B cell (primary cell): ENCODE measurements at regions not wholly inside any gene's neighbourhood (a gene's known extent, or its start where the extent isn't known, plus 50 kb on each side); places are given as distances from the start of the nearest gene placed in this dataset.

ENCODE experiments used
- ATAC-seq: fragments of 200-7000 bp; cut with Tn5 transposase; one replicate; pipeline ENCODE4 v1.10.0; 2021; ENCODE audit warnings: low read depth, mild to moderate bottlenecking, moderate number of reproducible peaks, moderate library complexity
- CTCF ChIA-PET: fragments of 350-600 bp; sonication (Branson Sonifier 250); formaldehyde crosslinking; loops from one replicate; lab custom pipeline; 2021; ENCODE audit warnings: antibody characterized with exemption, inconsistent platforms; lab: Charles Lee
- POLR2A ChIA-PET: fragments of 350-600 bp; sonication (Branson Sonifier 250); formaldehyde crosslinking; loops from one replicate; lab custom pipeline; 2021; ENCODE audit warnings: antibody characterized with exemption; lab: Charles Lee
- DNase-seq: peaks from one replicate; pipeline ENCODE4 v3.0.0; 2013
- H2AFZ ChIP-seq: 2 replicates; pipeline ENCODE4 v1.6.1; 2012; ENCODE audit warnings: mild to moderate bottlenecking, low read depth, low read length; ENCODE audit not compliant: insufficient read depth, poor library complexity, severe bottlenecking
- H3K27ac ChIP-seq, 2 donors: 1 replicate in 1 of 2; 2 replicates in 1 of 2; pipeline ENCODE4 v1.5.1; 2012 to 2013; ENCODE audit warnings: low read length in 2 of 2, mild to moderate bottlenecking in 2 of 2, moderate library complexity in 1 of 2
- H3K27me3 ChIP-seq, 4 experiments: fragments of 200-600 bp in 1 of 4; sonication (generic) in 1 of 4; replicated peaks in 1 of 4; 1 replicate in 2 of 4; 2 replicates in 2 of 4; pipeline versions ENCODE4 v1.6.1 to v1.7.0; 2013 to 2016; ENCODE audit warnings: low read length in 3 of 4, mild to moderate bottlenecking in 2 of 4, mixed read lengths in 1 of 4, moderate library complexity in 1 of 4; ENCODE audit not compliant: insufficient read depth in 4 of 4, control insufficient read depth in 3 of 4; ENCODE audit errors: control extremely low read depth in 1 of 4
- H3K36me3 ChIP-seq, 2 experiments: replicated peaks in 1 of 2; 1 replicate in 1 of 2; 2 replicates in 1 of 2; pipeline versions ENCODE4 v1.6.1 to v1.7.1; 2013; ENCODE audit warnings: low read length in 1 of 2; ENCODE audit not compliant: insufficient read depth in 2 of 2, control insufficient read depth in 1 of 2; ENCODE audit errors: control extremely low read depth in 1 of 2, extremely low read depth in 1 of 2
- H3K4me1 ChIP-seq, 2 donors: fragments of 200-600 bp in 1 of 2; sonication (generic) in 1 of 2; 1 replicate in 1 of 2; 2 replicates in 1 of 2; pipeline versions ENCODE4 v1.5.1 to v1.6.1; 2013 to 2017; ENCODE audit warnings: low read length in 2 of 2; ENCODE audit not compliant: control insufficient read depth in 2 of 2, insufficient read depth in 2 of 2
- H3K4me2 ChIP-seq: replicated peaks from 2 replicates; pipeline ENCODE3; 2012; ENCODE audit warnings: mild to moderate bottlenecking, low read depth, low read length; ENCODE audit not compliant: poor library complexity, severe bottlenecking
- H3K4me3 ChIP-seq, 5 experiments: fragments of 200-600 bp in 1 of 5; sonication (generic) in 1 of 5; 1 replicate in 3 of 5; 2 replicates in 2 of 5; pipeline versions ENCODE4 v1.5.1 to v1.7.0; 2011 to 2016; ENCODE audit warnings: low read length in 4 of 5, mild to moderate bottlenecking in 4 of 5, low read depth in 2 of 5, control low read depth in 1 of 5, moderate library complexity in 1 of 5; ENCODE audit not compliant: insufficient read depth in 1 of 5; ENCODE audit errors: control extremely low read depth in 1 of 5, extremely low read depth in 1 of 5
- H3K79me2 ChIP-seq: fragments of 200-600 bp; sonication (generic); one replicate; pipeline ENCODE4 v1.6.0; 2016; ENCODE audit warnings: low read length; ENCODE audit not compliant: control insufficient read depth, insufficient read depth
- H3K9ac ChIP-seq: fragments of 200-600 bp; sonication (generic); 2 replicates; pipeline ENCODE4 v1.6.1; 2017; ENCODE audit warnings: mild to moderate bottlenecking, low read length, moderate library complexity
- H3K9me3 ChIP-seq, 3 donors: one replicate each; pipeline versions ENCODE4 v1.6.1 to v1.7.1; 2013; ENCODE audit warnings: low read length in 2 of 3; ENCODE audit not compliant: control insufficient read depth in 2 of 3, insufficient read depth in 1 of 3; ENCODE audit errors: control extremely low read depth in 1 of 3
- H4K20me1 ChIP-seq: 2 replicates; pipeline ENCODE4 v1.6.0; 2012; ENCODE audit warnings: mild to moderate bottlenecking, low read length; ENCODE audit not compliant: insufficient read depth, control insufficient read depth, poor library complexity, severe bottlenecking
- H3K27ac Mint-ChIP-seq: one replicate; pipeline ENCODE4 v1.8.0; 2021; ENCODE audit warnings: mixed read lengths
- H3K27me3 Mint-ChIP-seq: one replicate; pipeline ENCODE4 v1.8.0; 2021; ENCODE audit warnings: mixed read lengths
- H3K4me1 Mint-ChIP-seq: one replicate; pipeline ENCODE4 v1.8.0; 2021; ENCODE audit warnings: mixed read lengths
- H3K4me3 Mint-ChIP-seq: one replicate; pipeline ENCODE4 v1.8.0; 2021; ENCODE audit warnings: mixed read lengths
- H3K9me3 Mint-ChIP-seq: one replicate; pipeline ENCODE4 v1.8.0; 2022; ENCODE audit warnings: mixed read lengths; ENCODE audit not compliant: insufficient read depth
- CTCF ChIP-seq: fragments of 200-600 bp; IDR thresholded peaks from one replicate; pipeline ENCODE4 v1.8.0; 2022; ENCODE audit warnings: antibody characterized with exemption, mild to moderate bottlenecking
- EZH2 ChIP-seq: IDR thresholded peaks from 2 replicates; pipeline ENCODE4 v1.6.1; 2012; ENCODE audit warnings: borderline replicate concordance, low read depth, mild to moderate bottlenecking, moderate library complexity, low read length; ENCODE audit not compliant: insufficient read depth, poor library complexity, severe bottlenecking
- WGBS: methylation state at CpG from one replicate; pipeline ENCODE4 v1.1.5; 2013; ENCODE audit warnings: missing lambda C conversion rate; ENCODE audit not compliant: insufficient coverage; 5-methylcytosine and 5-hydroxymethylcytosine counted together
- intact Hi-C: fragments of 100-400 bp; cut with micrococcal nuclease; formaldehyde crosslinking; loops from one replicate; pipeline ENCODE4 v1.10.0; 2022

GRCh38 chr2:242064364-242065250 is 195.1 kb downstream of the RTP5 start:
- Histone ChIP-seq H3K79me2 (no peaks in the 10 kb centered on the region), H3K36me3 (no peaks in the 10 kb centered on the region), H3K27ac (no peak overlapping the region), H2AFZ (no peak overlapping the region), H3K9me3 (peaks cover 0 to 8% (median 0%) of the 10 kb centered on the region in 3 donors), H3K4me1 (no peaks in the 10 kb centered on the region), H3K4me2 (no peak overlapping the region), H4K20me1 (no peaks in the 10 kb centered on the region), H3K27me3 (no peaks in the 10 kb centered on the region), H3K9ac (no peak overlapping the region), H3K4me3 (no peak overlapping the region)
- Mint-ChIP-seq H3K4me1 (no peaks in the 10 kb centered on the region), H3K27me3 (peaks cover 14% of the 10 kb centered on the region), H3K4me3 (no peak overlapping the region), H3K9me3 (peaks cover 4% of the 10 kb centered on the region), H3K27ac (no peak overlapping the region)
- DNase-seq (no peak), ATAC-seq (no peak)
- CTCF ChIA-PET: no interaction called here
- intact Hi-C loops: no loop called here
- WGBS: 97% methylated on average over 16 of the region's 19 CpGs
- POLR2A ChIA-PET: no interaction called here
- TF ChIP-seq CTCF: no peak
- no peak for TF ChIP-seq EZH2

DNA sequence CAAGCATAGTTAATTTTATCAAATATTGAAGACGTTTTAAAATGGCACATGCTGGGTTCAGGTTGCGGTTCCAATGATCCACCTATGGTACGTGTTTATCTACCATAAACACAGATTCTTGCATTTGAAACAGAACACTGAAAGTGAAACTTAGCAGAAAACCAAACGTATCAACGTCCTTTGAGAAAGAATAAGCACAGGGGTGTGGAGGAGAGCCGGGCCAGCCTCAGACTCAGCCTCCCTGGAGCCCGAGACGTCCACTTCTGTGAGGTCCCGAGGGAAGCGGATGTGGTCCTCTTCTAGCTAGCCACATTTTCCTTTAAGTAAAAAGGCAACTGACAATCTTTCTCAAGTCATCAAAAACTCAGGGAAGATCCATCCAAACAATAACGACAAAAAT is 195.9 kb downstream of the RTP5 start:
- WGBS: 88% methylated on average over 8 of the region's 11 CpGs
- intact Hi-C loops: no loop called here

More for the DNA sequence above, 195.9 kb downstream of the RTP5 start:
- H3K36me3 ChIP-seq: no peaks in the 10 kb centered on the region
- Mint-ChIP-seq H3K27me3 (peaks cover 13% of the 10 kb centered on the region), H3K4me1 (no peaks in the 10 kb centered on the region), H3K9me3 (peaks cover under 1% of the 10 kb centered on the region), H3K4me3 (no peak overlapping the region), H3K27ac (no peak overlapping the region)
- ChIA-PET CTCF (no interaction called here), POLR2A (no interaction called here)
- no peaks in the 10 kb centered on the region for H3K4me1 ChIP-seq
- no peak overlapping the region for H3K9ac ChIP-seq
- TF ChIP-seq CTCF: no peak
- no peak for TF ChIP-seq EZH2
- H3K4me2 ChIP-seq: no peak overlapping the region
- ATAC-seq: no peak
- no peak overlapping the region for H2AFZ ChIP-seq
- H3K27ac ChIP-seq: no peak overlapping the region
- no peaks in the 10 kb centered on the region for H4K20me1 ChIP-seq
- H3K9me3 ChIP-seq: peaks cover 0 to 4% (median 0%) of the 10 kb centered on the region in 3 donors
- no peaks in the 10 kb centered on the region for H3K79me2 ChIP-seq
- no peaks in the 10 kb centered on the region for H3K27me3 ChIP-seq
- no peak for DNase-seq
- H3K4me3 ChIP-seq: no peak overlapping the region
